Stimulated activated CD4-positive, alpha-beta T cell treated with anti-CD3 and anti-CD28 coated beads, Interleukin-15, amount 100 ng/mL, for 24 hours (primary cell): ENCODE measurements at regions not wholly inside any gene's neighbourhood (a gene's known extent, or its start where the extent isn't known, plus 50 kb on each side); places are given as distances from the start of the nearest gene placed in this dataset.

ENCODE experiments used
- DNase-seq: peaks from one replicate; pipeline ENCODE4 v3.0.0-alpha.2; 2020

DNA sequence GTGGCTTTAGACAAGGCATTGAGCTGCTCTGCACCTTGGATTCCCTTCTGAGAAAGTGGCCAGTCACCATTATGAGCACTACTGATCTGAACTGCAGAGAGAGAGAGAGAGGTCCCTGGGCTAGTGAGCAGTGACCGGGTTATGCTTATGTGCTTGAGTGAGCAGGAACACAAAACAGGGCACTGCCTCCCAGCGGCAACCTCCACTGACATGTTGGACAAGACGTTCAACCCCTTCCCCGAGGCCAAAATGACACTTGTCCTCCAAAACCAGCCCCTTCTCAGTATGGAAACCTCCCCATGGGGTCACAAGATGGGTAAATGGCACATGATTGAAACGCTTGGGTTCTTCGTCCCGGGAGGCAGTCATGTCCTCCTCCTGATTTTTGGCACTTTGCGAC, 339.4 kb upstream of the ZMIZ1 start:
- no peak for DNase-seq

DNA sequence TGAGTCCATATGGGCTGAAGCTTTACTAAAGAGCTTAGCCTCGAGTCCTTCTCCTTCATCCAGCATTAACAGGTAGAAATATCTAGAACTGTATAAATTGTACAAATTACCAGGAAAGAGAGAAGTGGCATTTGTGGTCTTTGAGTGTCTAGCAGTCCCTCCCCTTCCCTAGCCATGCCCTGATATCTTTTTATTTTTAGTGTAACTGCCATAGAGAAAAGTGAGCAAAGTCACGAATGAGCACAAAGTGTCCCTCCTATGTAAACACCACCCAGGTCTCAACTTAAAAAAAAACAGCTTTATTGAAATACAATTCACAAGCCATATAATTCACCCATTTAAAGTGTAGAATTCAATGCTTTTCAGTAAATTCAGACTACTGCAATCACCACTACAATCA, 339.0 kb upstream of the ZMIZ1 start:
- DNase-seq = no peak

GRCh38 chr10:78730754-78731153, 338.0 kb upstream of the ZMIZ1 start:
- DNase-seq = no peak

DNA sequence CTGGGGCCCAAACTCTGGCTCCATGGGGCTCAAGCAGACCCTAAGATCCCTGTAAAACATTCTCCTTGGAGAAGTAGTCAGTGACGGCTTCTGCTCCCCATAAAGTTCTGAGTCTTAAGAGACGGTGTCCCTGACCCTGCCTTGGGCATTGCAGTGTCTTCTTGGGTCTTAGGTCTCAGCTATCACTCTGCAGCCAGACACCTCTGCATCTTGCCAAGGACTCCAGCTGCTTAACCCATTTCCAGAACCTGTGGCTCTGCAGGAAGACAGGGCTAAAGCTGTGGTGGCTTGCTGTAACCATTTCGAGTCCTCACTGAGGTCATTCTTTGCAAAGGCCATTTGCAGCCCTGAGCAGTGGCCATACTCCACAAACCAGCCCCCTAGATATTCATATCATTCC, 337.1 kb upstream of the ZMIZ1 start:
- DNase-seq = no peak

- DNase-seq = no peak
Observed at GRCh38 chr10:78732381-78732780, 336.4 kb upstream of the ZMIZ1 start.

GRCh38 chr10:78736926-78737630, 331.7 kb upstream of the ZMIZ1 start:
- DNase-seq = no peak

- no peak for DNase-seq
Observed at GRCh38 chr10:78737883-78738856, 330.6 kb upstream of the ZMIZ1 start.

GRCh38 chr10:78738861-78739260, 329.9 kb upstream of the ZMIZ1 start:
- DNase-seq = no peak

DNA sequence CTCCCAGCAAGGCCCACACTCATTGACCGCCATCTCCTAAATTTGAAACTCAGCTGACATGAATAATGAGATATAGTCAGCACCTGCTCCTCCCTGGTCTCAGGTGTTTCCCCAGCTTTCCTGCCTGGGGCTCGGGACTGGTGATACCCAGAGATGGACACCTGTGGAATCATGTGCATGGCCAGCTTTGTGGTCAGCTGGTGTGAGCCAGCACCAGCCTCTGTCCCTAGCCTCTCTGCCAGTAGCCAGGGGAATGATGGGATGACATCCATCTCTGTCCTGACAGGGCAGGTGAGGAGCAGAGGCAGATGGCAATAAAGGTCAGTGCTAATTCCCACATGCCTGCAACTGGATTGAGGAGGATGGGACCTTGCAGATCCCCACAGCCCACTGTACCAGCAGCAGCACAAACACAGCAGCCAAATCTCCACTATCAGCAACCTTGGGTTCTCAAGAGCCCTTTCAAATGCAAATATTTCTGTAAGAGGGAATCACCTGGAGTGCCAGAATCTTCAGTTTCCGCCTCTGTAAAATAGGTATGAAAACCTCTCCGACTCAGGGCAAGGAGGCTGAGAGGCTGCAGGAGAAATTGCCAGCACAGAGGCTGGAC, 329.2 kb upstream of the ZMIZ1 start:
- DNase-seq = no peak

DNA sequence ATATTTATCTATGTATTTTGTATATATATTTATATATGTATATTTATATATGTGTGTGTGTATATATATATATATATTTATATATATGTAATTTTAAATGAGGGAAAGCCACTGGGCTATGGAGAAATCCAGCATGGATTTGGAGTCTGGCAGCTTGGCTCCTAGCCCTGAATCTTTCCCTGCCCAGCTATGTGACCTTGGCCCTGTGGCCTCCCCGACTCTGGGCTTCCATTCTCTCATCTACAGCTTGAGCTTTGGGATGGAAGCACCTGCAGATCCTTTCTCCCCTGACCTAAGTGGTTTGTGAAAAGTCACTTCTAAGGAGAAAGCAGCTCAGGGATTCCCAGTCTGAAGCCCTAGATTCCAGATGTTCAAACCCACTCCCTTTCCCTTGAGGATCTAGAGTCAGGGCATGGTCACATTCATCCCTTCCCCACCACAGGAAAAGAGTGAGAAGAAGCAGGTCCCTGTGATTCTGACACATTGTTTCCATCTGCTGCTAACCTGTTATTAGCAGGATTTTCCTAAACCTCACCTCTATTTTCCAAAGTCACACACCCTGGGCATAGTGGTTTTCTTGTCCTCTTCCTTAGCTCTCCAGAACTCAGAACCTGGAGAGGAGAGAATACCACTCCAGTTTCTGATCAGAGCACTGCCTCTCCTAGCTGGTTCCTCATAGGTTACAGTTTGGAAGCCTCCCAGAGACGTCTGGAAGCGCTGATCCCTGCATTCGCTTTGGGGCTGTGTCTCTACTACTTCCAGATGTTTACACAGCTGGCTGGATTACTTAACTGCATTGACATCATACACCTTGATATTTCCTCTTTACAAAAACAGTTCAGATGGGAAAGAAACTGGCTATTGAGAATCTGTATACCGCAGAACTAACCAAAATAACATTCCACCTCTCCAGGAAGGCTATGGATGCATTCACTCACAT, 327.5 kb upstream of the ZMIZ1 start:
- DNase-seq = no peak

- DNase-seq = no peak
Observed at GRCh38 chr10:78742406-78742729, 326.4 kb upstream of the ZMIZ1 start.

GRCh38 chr10:78742730-78743615, 325.8 kb upstream of the ZMIZ1 start:
- DNase-seq = no peak

GRCh38 chr10:78744056-78744455, 324.7 kb upstream of the ZMIZ1 start:
- no peak for DNase-seq

GRCh38 chr10:78744491-78745090, 324.2 kb upstream of the ZMIZ1 start:
- no peak for DNase-seq

DNA sequence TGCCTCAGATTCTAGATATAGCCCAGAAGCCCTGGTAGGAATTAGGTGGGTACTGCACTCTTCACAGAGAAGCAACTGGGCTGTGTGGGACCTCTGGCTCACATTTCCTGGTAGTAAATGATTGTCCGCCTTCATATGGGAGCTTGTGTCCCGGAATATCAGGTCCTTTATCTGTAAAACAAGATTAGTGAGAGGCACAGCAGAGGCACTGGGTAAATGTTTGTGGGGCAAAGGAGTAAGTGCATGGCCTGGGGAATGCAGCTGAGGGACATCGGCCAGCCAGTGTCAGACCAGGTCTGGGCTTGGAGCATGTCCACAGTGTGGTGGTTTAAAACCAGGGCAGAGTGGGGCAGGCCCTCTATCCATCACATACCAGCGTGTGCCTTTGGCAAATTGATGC, 323.3 kb upstream of the ZMIZ1 start:
- DNase-seq = no peak

GRCh38 chr10:78746155-78746763, 322.5 kb upstream of the ZMIZ1 start:
- DNase-seq = no peak

- DNase-seq = no peak
Observed at GRCh38 chr10:78747401-78748234, 321.1 kb upstream of the ZMIZ1 start.

DNA sequence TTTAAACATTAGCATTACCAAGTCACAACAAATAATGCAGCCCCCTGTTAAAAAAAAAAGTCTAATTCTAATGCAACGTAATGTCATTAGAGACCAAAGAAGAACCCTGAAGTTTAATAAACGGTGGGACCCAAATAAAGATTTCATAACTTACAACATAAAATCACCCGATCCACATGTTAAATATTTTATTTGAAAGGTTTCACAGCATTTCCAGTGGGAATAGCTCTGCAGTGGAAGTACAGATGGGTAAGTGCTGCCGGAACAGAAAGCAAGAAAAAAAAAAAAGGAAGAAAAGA, 320.6 kb upstream of the ZMIZ1 start:
- DNase-seq = no peak

DNA sequence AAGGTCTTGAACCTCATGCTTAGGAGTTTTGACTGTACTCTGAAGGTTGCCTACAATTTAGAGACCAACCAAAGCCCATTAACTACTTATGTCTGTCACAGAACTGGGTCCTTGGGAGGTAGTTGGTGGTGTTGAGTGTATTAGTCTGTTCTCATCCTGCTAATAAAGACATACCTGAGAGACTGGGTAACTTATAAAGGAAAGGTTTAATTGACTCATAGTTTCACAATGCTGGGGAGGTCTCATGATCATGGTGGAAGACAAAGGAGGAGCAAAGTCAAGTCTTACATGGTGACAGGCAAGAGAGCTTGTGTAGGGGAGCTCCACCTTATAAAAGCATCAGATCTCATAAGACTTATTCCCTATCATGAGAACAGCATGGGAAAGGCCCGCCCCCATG, 319.6 kb upstream of the ZMIZ1 start:
- no peak for DNase-seq

GRCh38 chr10:78749898-78750297, 318.9 kb upstream of the ZMIZ1 start:
- no peak for DNase-seq
